ENCODE measurements at regions not wholly inside any gene's neighbourhood (a gene's known extent, or its start where the extent isn't known, plus 50 kb on each side); places are given as distances from the start of the nearest gene placed in this dataset.

DNA sequence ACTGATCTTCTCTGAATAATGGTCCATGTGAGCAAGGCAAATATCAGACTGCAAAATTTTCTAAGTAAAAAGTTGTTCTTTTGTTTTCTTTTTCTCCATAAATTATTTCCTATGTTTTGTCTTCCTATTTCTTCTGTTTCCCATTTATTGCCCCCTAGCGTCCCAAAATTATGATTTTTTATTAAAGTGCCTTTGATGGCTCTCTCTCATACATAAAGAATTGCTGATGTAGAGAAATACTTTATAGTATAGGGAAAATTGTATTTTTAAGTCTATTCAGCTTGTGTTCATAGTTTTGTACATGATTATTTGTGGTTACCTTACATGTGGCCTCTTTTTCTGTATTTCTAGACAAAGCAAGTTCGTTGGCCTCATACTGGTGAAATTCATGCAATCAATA, 1031.2 kb downstream of the EFNA5 start:
- TF ChIP-seq POLR2AphosphoS5 (IDR thresholded peaks at IDR 0.05) (no peak), EP300 (IDR thresholded peaks at IDR 0.05) (no peak), POLR2A (IDR thresholded peaks at IDR 0.05) (no peak)
- TF ChIP-seq, protein P1, sequence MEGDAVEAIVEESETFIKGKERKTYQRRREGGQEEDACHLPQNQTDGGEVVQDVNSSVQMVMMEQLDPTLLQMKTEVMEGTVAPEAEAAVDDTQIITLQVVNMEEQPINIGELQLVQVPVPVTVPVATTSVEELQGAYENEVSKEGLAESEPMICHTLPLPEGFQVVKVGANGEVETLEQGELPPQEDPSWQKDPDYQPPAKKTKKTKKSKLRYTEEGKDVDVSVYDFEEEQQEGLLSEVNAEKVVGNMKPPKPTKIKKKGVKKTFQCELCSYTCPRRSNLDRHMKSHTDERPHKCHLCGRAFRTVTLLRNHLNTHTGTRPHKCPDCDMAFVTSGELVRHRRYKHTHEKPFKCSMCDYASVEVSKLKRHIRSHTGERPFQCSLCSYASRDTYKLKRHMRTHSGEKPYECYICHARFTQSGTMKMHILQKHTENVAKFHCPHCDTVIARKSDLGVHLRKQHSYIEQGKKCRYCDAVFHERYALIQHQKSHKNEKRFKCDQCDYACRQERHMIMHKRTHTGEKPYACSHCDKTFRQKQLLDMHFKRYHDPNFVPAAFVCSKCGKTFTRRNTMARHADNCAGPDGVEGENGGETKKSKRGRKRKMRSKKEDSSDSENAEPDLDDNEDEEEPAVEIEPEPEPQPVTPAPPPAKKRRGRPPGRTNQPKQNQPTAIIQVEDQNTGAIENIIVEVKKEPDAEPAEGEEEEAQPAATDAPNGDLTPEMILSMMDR (IDR thresholded peaks at IDR 0.05): no peak

Data from sigmoid colon (tissue), 4 donors.